ENCODE measurements at regions not wholly inside any gene's neighbourhood (a gene's known extent, or its start where the extent isn't known, plus 50 kb on each side); places are given as distances from the start of the nearest gene placed in this dataset.

- TF ChIP-seq CTCF (IDR thresholded peaks at IDR 0.05), result no peak
- TF ChIP-seq POLR2A (IDR thresholded peaks at IDR 0.05), result no peak
Observed at GRCh38 chr4:31737419-31737818, 1017.2 kb downstream of the PCDH7 start.

All from right lobe of liver (tissue), 4 donors.